ENCODE measurements at regions not wholly inside any gene's neighbourhood (a gene's known extent, or its start where the extent isn't known, plus 50 kb on each side); places are given as distances from the start of the nearest gene placed in this dataset.

GRCh38 chr3:39573392-39573791 lies 105.9 kb downstream of the MOBP start:
- no peak for TF ChIP-seq POLR2A (IDR thresholded peaks at IDR 0.05)
- no peak for TF ChIP-seq CTCF (IDR thresholded peaks at IDR 0.05 in 8 of 11, conservative IDR thresholded peaks at IDR 0.05 in 3 of 11)
- TF ChIP-seq POLR2AphosphoS5 (IDR thresholded peaks at IDR 0.05), result no peak

All from spleen (tissue), 7 donors.